SK-N-SH (cell line): ENCODE measurements at regions not wholly inside any gene's neighbourhood (a gene's known extent, or its start where the extent isn't known, plus 50 kb on each side); places are given as distances from the start of the nearest gene placed in this dataset.

Experiments used
- CTCF ChIP-seq: fragments of 200-600 bp; sonication (generic); IDR thresholded peaks from 2 replicates; pipeline ENCODE4 v1.6.1; 2017; ENCODE audit warnings: antibody characterized with exemption, mild to moderate bottlenecking, moderate library complexity
- EP300 ChIP-seq, 2 experiments: IDR thresholded peaks; 2 replicates each; pipeline versions ENCODE4 v1.4.0 to v1.6.1; 2012; ENCODE audit warnings: borderline replicate concordance in 1 of 2, low read depth in 1 of 2, low read length in 1 of 2
- EZH2phosphoT487 ChIP-seq: fragments of 200-600 bp; sonication (generic); IDR thresholded peaks from 2 replicates; pipeline ENCODE4 v1.6.1; 2017; ENCODE audit warnings: low read depth, mixed run types, mild to moderate bottlenecking, antibody characterized with exemption, moderate library complexity, borderline replicate concordance
- NFIC ChIP-seq: IDR thresholded peaks from 2 replicates; pipeline ENCODE4 v1.4.0; 2012; ENCODE audit warnings: borderline replicate concordance
- ZBTB33 ChIP-seq: IDR thresholded peaks from 2 replicates; pipeline ENCODE4 v1.4.0; 2012; ENCODE audit warnings: low read depth, borderline replicate concordance

- TF ChIP-seq EP300 (IDR thresholded peaks at IDR 0.05; ENCODE audit: borderline replicate concordance in 1 of 2, low read depth in 1 of 2, low read length in 1 of 2) = no peak
- no peak for TF ChIP-seq CTCF
- TF ChIP-seq NFIC = no peak
- TF ChIP-seq ZBTB33 = no peak
- no peak for TF ChIP-seq EZH2phosphoT487
Observed at GRCh38 chr20:55252521-55252920, 752.8 kb downstream of the CBLN4 start.
